Testis (tissue), 2 donors: ENCODE measurements at regions not wholly inside any gene's neighbourhood (a gene's known extent, or its start where the extent isn't known, plus 50 kb on each side); places are given as distances from the start of the nearest gene placed in this dataset.

Source experiments
- POLR2A ChIP-seq: fragments of 450-650 bp; IDR thresholded peaks from one replicate; pipeline ENCODE4 v1.6.1; 2017; ENCODE audit warnings: antibody characterized with exemption, mild to moderate bottlenecking, moderate library complexity
- TF ChIP-seq, protein P1 (sequence below), 3 experiments: fragments of 450-650 bp in 2 of 3; fragments of 200-600 bp in 1 of 3; sonication (generic) in 1 of 3; IDR thresholded peaks; one replicate each; pipeline ENCODE4 v1.5.1; 2016 to 2019; ENCODE audit warnings: antibody characterized with exemption in 3 of 3, mild to moderate bottlenecking in 2 of 3, moderate library complexity in 1 of 3

DNA sequence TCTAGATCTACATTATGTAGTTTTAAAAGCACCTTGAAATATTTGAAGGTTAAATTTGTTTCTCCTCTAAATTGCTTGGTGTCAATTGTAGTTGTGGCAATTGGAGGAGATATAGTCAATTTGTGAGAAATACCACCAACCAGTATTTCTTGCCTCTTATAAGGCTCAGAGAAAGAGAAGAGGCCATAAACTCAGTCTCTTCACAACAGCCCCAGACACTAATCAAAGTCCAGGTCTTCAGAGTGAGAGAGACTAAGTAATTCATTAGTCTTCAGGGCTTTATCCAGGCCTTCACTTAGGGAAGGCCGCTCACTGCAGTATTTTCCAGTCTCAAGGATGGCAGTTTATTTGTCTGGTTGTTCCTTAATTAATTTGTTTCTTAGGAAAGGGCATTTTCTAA lies 168.0 kb upstream of the RGMB start:
- TF ChIP-seq POLR2A = no peak
- TF ChIP-seq, protein P1, sequence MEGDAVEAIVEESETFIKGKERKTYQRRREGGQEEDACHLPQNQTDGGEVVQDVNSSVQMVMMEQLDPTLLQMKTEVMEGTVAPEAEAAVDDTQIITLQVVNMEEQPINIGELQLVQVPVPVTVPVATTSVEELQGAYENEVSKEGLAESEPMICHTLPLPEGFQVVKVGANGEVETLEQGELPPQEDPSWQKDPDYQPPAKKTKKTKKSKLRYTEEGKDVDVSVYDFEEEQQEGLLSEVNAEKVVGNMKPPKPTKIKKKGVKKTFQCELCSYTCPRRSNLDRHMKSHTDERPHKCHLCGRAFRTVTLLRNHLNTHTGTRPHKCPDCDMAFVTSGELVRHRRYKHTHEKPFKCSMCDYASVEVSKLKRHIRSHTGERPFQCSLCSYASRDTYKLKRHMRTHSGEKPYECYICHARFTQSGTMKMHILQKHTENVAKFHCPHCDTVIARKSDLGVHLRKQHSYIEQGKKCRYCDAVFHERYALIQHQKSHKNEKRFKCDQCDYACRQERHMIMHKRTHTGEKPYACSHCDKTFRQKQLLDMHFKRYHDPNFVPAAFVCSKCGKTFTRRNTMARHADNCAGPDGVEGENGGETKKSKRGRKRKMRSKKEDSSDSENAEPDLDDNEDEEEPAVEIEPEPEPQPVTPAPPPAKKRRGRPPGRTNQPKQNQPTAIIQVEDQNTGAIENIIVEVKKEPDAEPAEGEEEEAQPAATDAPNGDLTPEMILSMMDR (IDR thresholded peaks at IDR 0.05) = no peak
